ENCODE measurements at regions not wholly inside any gene's neighbourhood (a gene's known extent, or its start where the extent isn't known, plus 50 kb on each side); places are given as distances from the start of the nearest gene placed in this dataset.
"Not testable (repeated sequence)": the region's sequence is repeated elsewhere in the genome, so short reads cannot be mapped to it uniquely, and the experiment has no call there.

- no peaks in the 10 kb centered on the region for H3K9me3 ChIP-seq (ENCODE audit: low read depth, low read length)
- no peaks in the 10 kb centered on the region for H3K4me1 ChIP-seq (ENCODE audit: insufficient read depth, low read length)
- no peaks in the 10 kb centered on the region for H4K20me1 ChIP-seq (ENCODE audit: insufficient read depth, low read length)
- no peak for DNase-seq (ENCODE audit: insufficient read length, low spot score, missing footprints)
- no peak overlapping the region for H2AFZ ChIP-seq (ENCODE audit: low read length)
- no peaks in the 10 kb centered on the region for H3K36me3 ChIP-seq (ENCODE audit: insufficient read depth, low read length)
- no peak overlapping the region for H3K4me2 ChIP-seq (ENCODE audit: insufficient read depth, low read length)
- TF ChIP-seq, protein P1, sequence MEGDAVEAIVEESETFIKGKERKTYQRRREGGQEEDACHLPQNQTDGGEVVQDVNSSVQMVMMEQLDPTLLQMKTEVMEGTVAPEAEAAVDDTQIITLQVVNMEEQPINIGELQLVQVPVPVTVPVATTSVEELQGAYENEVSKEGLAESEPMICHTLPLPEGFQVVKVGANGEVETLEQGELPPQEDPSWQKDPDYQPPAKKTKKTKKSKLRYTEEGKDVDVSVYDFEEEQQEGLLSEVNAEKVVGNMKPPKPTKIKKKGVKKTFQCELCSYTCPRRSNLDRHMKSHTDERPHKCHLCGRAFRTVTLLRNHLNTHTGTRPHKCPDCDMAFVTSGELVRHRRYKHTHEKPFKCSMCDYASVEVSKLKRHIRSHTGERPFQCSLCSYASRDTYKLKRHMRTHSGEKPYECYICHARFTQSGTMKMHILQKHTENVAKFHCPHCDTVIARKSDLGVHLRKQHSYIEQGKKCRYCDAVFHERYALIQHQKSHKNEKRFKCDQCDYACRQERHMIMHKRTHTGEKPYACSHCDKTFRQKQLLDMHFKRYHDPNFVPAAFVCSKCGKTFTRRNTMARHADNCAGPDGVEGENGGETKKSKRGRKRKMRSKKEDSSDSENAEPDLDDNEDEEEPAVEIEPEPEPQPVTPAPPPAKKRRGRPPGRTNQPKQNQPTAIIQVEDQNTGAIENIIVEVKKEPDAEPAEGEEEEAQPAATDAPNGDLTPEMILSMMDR (IDR thresholded peaks at IDR 0.05; ENCODE audit: extremely low read depth, low read depth, low read length): no peak
- H3K79me2 ChIP-seq (ENCODE audit: insufficient read depth, low read length): no peaks in the 10 kb centered on the region
- no peaks in the 10 kb centered on the region for H3K27me3 ChIP-seq (ENCODE audit: insufficient read depth, low read length)
- H3K27ac ChIP-seq (ENCODE audit: low read depth, low read length): no peak overlapping the region
- no peak overlapping the region for H3K4me3 ChIP-seq (ENCODE audit: insufficient read depth, low read length)
Measured at GRCh38 chr2:194819367-194819766, 837.7 kb upstream of the SLC39A10 start.

- Histone ChIP-seq H4K20me1 (ENCODE audit: insufficient read depth, low read length) (no peaks in the 10 kb centered on the region), H3K4me2 (ENCODE audit: insufficient read depth, low read length) (no peak overlapping the region), H3K4me1 (ENCODE audit: insufficient read depth, low read length) (no peaks in the 10 kb centered on the region), H3K27ac (ENCODE audit: low read depth, low read length) (no peak overlapping the region), H2AFZ (ENCODE audit: low read length) (no peak overlapping the region), H3K4me3 (ENCODE audit: insufficient read depth, low read length) (no peak overlapping the region), H3K36me3 (ENCODE audit: insufficient read depth, low read length) (no peaks in the 10 kb centered on the region), H3K9me3 (ENCODE audit: low read depth, low read length) (no peaks in the 10 kb centered on the region), H3K27me3 (ENCODE audit: insufficient read depth, low read length) (no peaks in the 10 kb centered on the region), H3K79me2 (ENCODE audit: insufficient read depth, low read length) (no peaks in the 10 kb centered on the region)
- TF ChIP-seq, protein P1 (IDR thresholded peaks at IDR 0.05; ENCODE audit: extremely low read depth, low read depth, low read length): no peak
- DNase-seq (ENCODE audit: insufficient read length, low spot score, missing footprints): no peak
Measured at GRCh38 chr2:194815475-194815874, 841.6 kb upstream of the SLC39A10 start.

GRCh38 chr2:194802589-194802988, 854.4 kb upstream of the SLC39A10 start:
- no peaks in the 10 kb centered on the region for H3K79me2 ChIP-seq (ENCODE audit: insufficient read depth, low read length)
- no peak for DNase-seq (ENCODE audit: insufficient read length, low spot score, missing footprints)
- no peaks in the 10 kb centered on the region for H3K9me3 ChIP-seq (ENCODE audit: low read depth, low read length)
- H3K4me3 ChIP-seq (ENCODE audit: insufficient read depth, low read length): no peak overlapping the region
- no peak overlapping the region for H3K4me2 ChIP-seq (ENCODE audit: insufficient read depth, low read length)
- no peaks in the 10 kb centered on the region for H3K4me1 ChIP-seq (ENCODE audit: insufficient read depth, low read length)
- no peak overlapping the region for H3K27ac ChIP-seq (ENCODE audit: low read depth, low read length)
- no peak overlapping the region for H2AFZ ChIP-seq (ENCODE audit: low read length)
- H3K36me3 ChIP-seq (ENCODE audit: insufficient read depth, low read length): no peaks in the 10 kb centered on the region
- TF ChIP-seq, protein P1 (IDR thresholded peaks at IDR 0.05; ENCODE audit: extremely low read depth, low read depth, low read length): no peak
- H4K20me1 ChIP-seq (ENCODE audit: insufficient read depth, low read length): no peaks in the 10 kb centered on the region
- no peaks in the 10 kb centered on the region for H3K27me3 ChIP-seq (ENCODE audit: insufficient read depth, low read length)

- not testable (repeated sequence) for H3K4me1 ChIP-seq (ENCODE audit: insufficient read depth, low read length); H2AFZ ChIP-seq (ENCODE audit: low read length); H3K4me2 ChIP-seq (ENCODE audit: insufficient read depth, low read length); H3K27ac ChIP-seq (ENCODE audit: low read depth, low read length); H3K36me3 ChIP-seq (ENCODE audit: insufficient read depth, low read length); H3K9me3 ChIP-seq (ENCODE audit: low read depth, low read length); H3K4me3 ChIP-seq (ENCODE audit: insufficient read depth, low read length); DNase-seq (ENCODE audit: insufficient read length, low spot score, missing footprints); H3K27me3 ChIP-seq (ENCODE audit: insufficient read depth, low read length); H3K79me2 ChIP-seq (ENCODE audit: insufficient read depth, low read length); H4K20me1 ChIP-seq (ENCODE audit: insufficient read depth, low read length)
Measured at GRCh38 chr2:194787071-194787470, 870.0 kb upstream of the SLC39A10 start.

DNA sequence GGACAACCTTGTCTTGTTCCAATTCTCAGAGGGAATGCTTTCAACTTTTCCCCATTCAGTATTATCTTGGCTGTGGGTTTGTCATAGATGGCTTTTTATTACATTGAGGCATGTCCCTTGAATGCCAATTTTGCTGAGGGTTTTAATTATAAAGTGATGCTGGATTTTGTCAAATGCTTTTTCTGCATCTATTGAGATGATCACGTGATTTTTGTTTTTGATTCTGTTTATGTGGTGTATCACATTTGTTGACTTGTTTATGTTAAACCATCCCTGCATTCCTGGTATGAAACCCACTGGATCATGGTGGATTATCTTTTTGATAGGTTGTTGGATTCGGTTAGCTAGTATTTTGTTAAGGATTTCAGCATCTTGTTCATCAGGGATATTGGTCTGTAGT, 885.6 kb upstream of the SLC39A10 start:
- not testable (repeated sequence) for H3K9me3 ChIP-seq (ENCODE audit: low read depth, low read length); H2AFZ ChIP-seq (ENCODE audit: low read length); DNase-seq (ENCODE audit: insufficient read length, low spot score, missing footprints)

More for the DNA sequence above, 885.6 kb upstream of the SLC39A10 start:
- H3K36me3 ChIP-seq (ENCODE audit: insufficient read depth, low read length); H3K27me3 ChIP-seq (ENCODE audit: insufficient read depth, low read length); H4K20me1 ChIP-seq (ENCODE audit: insufficient read depth, low read length); H3K4me3 ChIP-seq (ENCODE audit: insufficient read depth, low read length); H3K4me1 ChIP-seq (ENCODE audit: insufficient read depth, low read length); H3K4me2 ChIP-seq (ENCODE audit: insufficient read depth, low read length); H3K27ac ChIP-seq (ENCODE audit: low read depth, low read length); H3K79me2 ChIP-seq (ENCODE audit: insufficient read depth, low read length): not testable (repeated sequence)

Data from osteoblast (primary cell).